HCT116 (cell line): ENCODE measurements at regions not wholly inside any gene's neighbourhood (a gene's known extent, or its start where the extent isn't known, plus 50 kb on each side); places are given as distances from the start of the nearest gene placed in this dataset.
"Not testable (repeated sequence)": the region's sequence is repeated elsewhere in the genome, so short reads cannot be mapped to it uniquely, and the experiment has no call there.

Experiments used
- ATAC-seq: fragments of 200-7000 bp; cut with Tn5 transposase; 2 replicates; pipeline ENCODE4 v1.9.1; 2020; ENCODE audit warnings: mild to moderate bottlenecking, moderate library complexity
- BruUV-seq: library from RNA; stranded (reverse); fragments of 400-500 nt; replicated peaks from 2 replicates; lab custom pipeline; 2021; lab: Mats Ljungman, UMichigan
- CTCF ChIA-PET: fragments of 300-600 bp; sonication (Branson Sonifier 250); formaldehyde crosslinking; loops from one replicate; lab custom pipeline; 2021; ENCODE audit warnings: antibody characterized with exemption; lab: Charles Lee
- POLR2A ChIA-PET: fragments of 300-600, 350-600 bp; sonication (Branson Sonifier 250); formaldehyde crosslinking; loops from one replicate; lab custom pipeline; 2021; ENCODE audit warnings: antibody characterized with exemption; lab: Charles Lee
- RAD21 ChIA-PET, 2 experiments: fragments of 300-600 bp; sonication (Branson Sonifier 250); formaldehyde crosslinking; loops; one replicate each; lab custom pipeline; 2023; ENCODE audit warnings: low total read pairs in 2 of 2; ENCODE audit not compliant: uncharacterized antibody in 2 of 2, unreplicated experiment in 2 of 2, low non-redundant PET in 1 of 2; lab: Charles Lee
- DNase-seq: peaks from one replicate; pipeline ENCODE4 v3.0.0-alpha.2; 2010; ENCODE audit warnings: low read depth, low spot score
- H2AFZ ChIP-seq: fragments of 200-600 bp; shearing (Covaris generic), sonication (generic); 2 replicates; pipeline ENCODE4 v1.6.1; 2017; ENCODE audit warnings: low read depth, mixed run types, mixed read lengths, antibody characterized with exemption, low read length; ENCODE audit not compliant: poor library complexity, severe bottlenecking
- H3K27ac ChIP-seq: 2 replicates; pipeline ENCODE4 v1.5.1; 2012; ENCODE audit warnings: low read depth, low read length
- H3K27me3 ChIP-seq: fragments of 200-600 bp; sonication (generic); 2 replicates; pipeline ENCODE4 v1.6.1; 2016; ENCODE audit warnings: mixed run types, low read length, mixed read lengths; ENCODE audit not compliant: insufficient read depth
- H3K36me3 ChIP-seq, 2 experiments: fragments of 200-500 bp in 1 of 2; fragments of 200-600 bp in 1 of 2; sonication (Bioruptor generic) in 1 of 2; sonication (generic) in 1 of 2; 2 replicates each; pipeline versions ENCODE4 v1.5.1 to v1.6.1; 2014 to 2016; ENCODE audit warnings: low read length in 2 of 2, inconsistent platforms in 1 of 2, mixed read lengths in 1 of 2, mixed run types in 1 of 2; ENCODE audit not compliant: insufficient read depth in 2 of 2, control insufficient read depth in 1 of 2
- H3K4me1 ChIP-seq, 2 experiments: fragments of 200-600 bp in 1 of 2; sonication (generic) in 1 of 2; 2 replicates each; pipeline versions ENCODE4 v1.5.1 to v1.6.1; 2012 to 2017; ENCODE audit warnings: low read length in 2 of 2, inconsistent platforms in 1 of 2, mild to moderate bottlenecking in 1 of 2, mixed read lengths in 1 of 2, mixed run types in 1 of 2, moderate library complexity in 1 of 2; ENCODE audit not compliant: insufficient read depth in 2 of 2, control insufficient read depth in 1 of 2
- H3K4me2 ChIP-seq: fragments of 200-600 bp; sonication (generic); 2 replicates; pipeline ENCODE4 v1.6.1; 2017; ENCODE audit warnings: mixed run types, low read length, mixed read lengths
- H3K4me3 ChIP-seq, 2 experiments: fragments of 200-600 bp in 1 of 2; sonication (generic) in 1 of 2; replicated peaks in 1 of 2; 2 replicates each; pipeline ENCODE4 v1.5.1; 2011 to 2016; ENCODE audit warnings: low read length in 2 of 2, control low read depth in 1 of 2, low read depth in 1 of 2, mild to moderate bottlenecking in 1 of 2, mixed read lengths in 1 of 2, mixed run types in 1 of 2
- H3K79me2 ChIP-seq: fragments of 200-600 bp; sonication (generic); 2 replicates; pipeline ENCODE4 v1.6.1; 2017; ENCODE audit warnings: mild to moderate bottlenecking, mixed run types, low read length, moderate library complexity, mixed read lengths; ENCODE audit not compliant: insufficient read depth
- H3K9ac ChIP-seq: fragments of 200-600 bp; sonication (generic); 2 replicates; pipeline ENCODE4 v1.6.1; 2016; ENCODE audit warnings: low read length, mixed read lengths
- H3K9me2 ChIP-seq: fragments of 200-600 bp; sonication (generic), shearing (Covaris generic); 2 replicates; pipeline ENCODE4 v1.6.1; 2017; ENCODE audit warnings: mixed run types, mild to moderate bottlenecking, moderate library complexity; ENCODE audit not compliant: insufficient read depth
- H3K9me3 ChIP-seq, 2 experiments: fragments of 200-500 bp in 1 of 2; fragments of 200-600 bp in 1 of 2; sonication (Bioruptor generic) in 1 of 2; sonication (generic) in 1 of 2; 2 replicates each; pipeline ENCODE4 v1.6.1; 2014 to 2017; ENCODE audit warnings: low read length in 2 of 2, mixed read lengths in 2 of 2, inconsistent platforms in 1 of 2, low read depth in 1 of 2, mild to moderate bottlenecking in 1 of 2, mixed run types in 1 of 2, moderate library complexity in 1 of 2; ENCODE audit not compliant: control insufficient read depth in 1 of 2, insufficient read depth in 1 of 2
- H4K20me1 ChIP-seq: fragments of 200-600 bp; sonication (generic), shearing (Covaris generic); 2 replicates; pipeline ENCODE4 v1.6.1; 2017; ENCODE audit warnings: mixed run types, mild to moderate bottlenecking, moderate library complexity; ENCODE audit not compliant: insufficient read depth
- ATF3 ChIP-seq: IDR thresholded peaks from 2 replicates; pipeline ENCODE4 v1.6.1; 2012
- CBX3 ChIP-seq: IDR thresholded peaks from 2 replicates; pipeline ENCODE4 v1.6.1; 2012; ENCODE audit warnings: low read depth
- CEBPB ChIP-seq: IDR thresholded peaks from 2 replicates; pipeline ENCODE4 v1.6.1; 2012; ENCODE audit warnings: low read depth
- EZH2phosphoT487 ChIP-seq: fragments of 200-600 bp; IDR thresholded peaks from 2 replicates; pipeline ENCODE4 v1.6.1; 2018; ENCODE audit warnings: antibody characterized with exemption, borderline replicate concordance
- FOSL1 ChIP-seq: IDR thresholded peaks from 2 replicates; pipeline ENCODE4 v1.6.1; 2012; ENCODE audit warnings: low read depth
- JUND ChIP-seq: IDR thresholded peaks from 2 replicates; pipeline ENCODE4 v1.6.1; 2012
- MAX ChIP-seq: IDR thresholded peaks from 2 replicates; pipeline ENCODE4 v1.6.1; 2012
- POLR2A ChIP-seq: IDR thresholded peaks from 2 replicates; pipeline ENCODE4 v1.7.0; 2011; ENCODE audit warnings: borderline replicate concordance; ENCODE audit not compliant: insufficient read depth, insufficient read length; ENCODE audit errors: extremely low read depth
- POLR2AphosphoS5 ChIP-seq: IDR thresholded peaks from 2 replicates; pipeline ENCODE4 v1.6.1; 2011; ENCODE audit warnings: mild to moderate bottlenecking, low read depth, low read length, moderate library complexity
- RAD21 ChIP-seq: IDR thresholded peaks from 2 replicates; pipeline ENCODE4 v1.6.1; 2012; ENCODE audit warnings: low read depth, mild to moderate bottlenecking
- SIN3A ChIP-seq: IDR thresholded peaks from 2 replicates; pipeline ENCODE4 v1.6.1; 2012; ENCODE audit warnings: low read depth
- SP1 ChIP-seq: IDR thresholded peaks from 2 replicates; pipeline ENCODE4 v1.6.1; 2012; ENCODE audit warnings: low read depth
- SRF ChIP-seq: IDR thresholded peaks from 2 replicates; pipeline ENCODE4 v1.6.1; 2012; ENCODE audit warnings: low read depth
- TCF7L2 ChIP-seq: IDR thresholded peaks from 2 replicates; pipeline ENCODE4 v1.7.0; 2011; ENCODE audit warnings: borderline replicate concordance, inconsistent platforms; ENCODE audit not compliant: insufficient read depth, insufficient read length; ENCODE audit errors: extremely low read depth
- YY1 ChIP-seq: IDR thresholded peaks from 2 replicates; pipeline ENCODE4 v1.6.1; 2011; ENCODE audit warnings: low read length, low read depth, moderate library complexity, mild to moderate bottlenecking; ENCODE audit not compliant: insufficient replicate concordance; ENCODE audit errors: extremely low read depth
- ZFX ChIP-seq: fragments of 450-650 bp; IDR thresholded peaks from 2 replicates; pipeline ENCODE4 v1.6.1; 2017
- ZNF274 ChIP-seq: fragments of 200-500 bp; sonication (Bioruptor generic); IDR thresholded peaks from 2 replicates; pipeline ENCODE4 v1.6.1; 2014; ENCODE audit warnings: mild to moderate bottlenecking, low read depth, low read length, inconsistent platforms
- intact Hi-C: fragments of 100-400 bp; cut with micrococcal nuclease; formaldehyde crosslinking; loops from 2 replicates; pipeline ENCODE4 v1.10.0; 2022
- TF ChIP-seq, protein P1 (sequence below): IDR thresholded peaks from 2 replicates; pipeline ENCODE4 v1.6.1; 2012; ENCODE audit warnings: low read depth

- no peak for TF ChIP-seq POLR2AphosphoS5
These were observed 516.8 kb upstream of the ADGRL3 start (continued) for GRCh38 chr4:60683357-60683756.

- no peak overlapping the region for H3K27ac ChIP-seq
- no peaks in the 10 kb centered on the region for H3K79me2 ChIP-seq
- no peaks in the 10 kb centered on the region for H3K36me3 ChIP-seq
- H3K27me3 ChIP-seq = no peaks in the 10 kb centered on the region
- H3K9ac ChIP-seq = no peak overlapping the region
- ATAC-seq (no peak), DNase-seq (no peak)
- no peak overlapping the region for H3K4me3 ChIP-seq
- intact Hi-C loops = no loop called here
- H4K20me1 ChIP-seq = no peaks in the 10 kb centered on the region
- BruUV-seq = no TSS peak
- H3K4me2 ChIP-seq = no peak overlapping the region
- no peaks in the 10 kb centered on the region for H3K9me2 ChIP-seq
- H3K4me1 ChIP-seq = no peaks in the 10 kb centered on the region
- H2AFZ ChIP-seq = no peak overlapping the region
- TF ChIP-seq RAD21 (no peak), FOSL1 (no peak), SP1 (no peak), ZFX (no peak), POLR2A (no peak), CBX3 (no peak), ZNF274 (no peak), ATF3 (no peak), JUND (no peak), YY1 (no peak), MAX (no peak), SIN3A (no peak), CEBPB (no peak), TCF7L2 (no peak), EZH2phosphoT487 (no peak), SRF (no peak)
- TF ChIP-seq, protein P1, sequence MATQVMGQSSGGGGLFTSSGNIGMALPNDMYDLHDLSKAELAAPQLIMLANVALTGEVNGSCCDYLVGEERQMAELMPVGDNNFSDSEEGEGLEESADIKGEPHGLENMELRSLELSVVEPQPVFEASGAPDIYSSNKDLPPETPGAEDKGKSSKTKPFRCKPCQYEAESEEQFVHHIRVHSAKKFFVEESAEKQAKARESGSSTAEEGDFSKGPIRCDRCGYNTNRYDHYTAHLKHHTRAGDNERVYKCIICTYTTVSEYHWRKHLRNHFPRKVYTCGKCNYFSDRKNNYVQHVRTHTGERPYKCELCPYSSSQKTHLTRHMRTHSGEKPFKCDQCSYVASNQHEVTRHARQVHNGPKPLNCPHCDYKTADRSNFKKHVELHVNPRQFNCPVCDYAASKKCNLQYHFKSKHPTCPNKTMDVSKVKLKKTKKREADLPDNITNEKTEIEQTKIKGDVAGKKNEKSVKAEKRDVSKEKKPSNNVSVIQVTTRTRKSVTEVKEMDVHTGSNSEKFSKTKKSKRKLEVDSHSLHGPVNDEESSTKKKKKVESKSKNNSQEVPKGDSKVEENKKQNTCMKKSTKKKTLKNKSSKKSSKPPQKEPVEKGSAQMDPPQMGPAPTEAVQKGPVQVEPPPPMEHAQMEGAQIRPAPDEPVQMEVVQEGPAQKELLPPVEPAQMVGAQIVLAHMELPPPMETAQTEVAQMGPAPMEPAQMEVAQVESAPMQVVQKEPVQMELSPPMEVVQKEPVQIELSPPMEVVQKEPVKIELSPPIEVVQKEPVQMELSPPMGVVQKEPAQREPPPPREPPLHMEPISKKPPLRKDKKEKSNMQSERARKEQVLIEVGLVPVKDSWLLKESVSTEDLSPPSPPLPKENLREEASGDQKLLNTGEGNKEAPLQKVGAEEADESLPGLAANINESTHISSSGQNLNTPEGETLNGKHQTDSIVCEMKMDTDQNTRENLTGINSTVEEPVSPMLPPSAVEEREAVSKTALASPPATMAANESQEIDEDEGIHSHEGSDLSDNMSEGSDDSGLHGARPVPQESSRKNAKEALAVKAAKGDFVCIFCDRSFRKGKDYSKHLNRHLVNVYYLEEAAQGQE = no peak
- ChIA-PET POLR2A (no interaction called here), RAD21 (no interaction called here), CTCF (no interaction called here)
- peaks cover 4 to 23% of the 10 kb centered on the region in 2 experiments; a peak in 2 of 4 replicates for H3K9me3 ChIP-seq
These were observed 516.2 kb upstream of the ADGRL3 start for GRCh38 chr4:60683973-60684372.

DNA sequence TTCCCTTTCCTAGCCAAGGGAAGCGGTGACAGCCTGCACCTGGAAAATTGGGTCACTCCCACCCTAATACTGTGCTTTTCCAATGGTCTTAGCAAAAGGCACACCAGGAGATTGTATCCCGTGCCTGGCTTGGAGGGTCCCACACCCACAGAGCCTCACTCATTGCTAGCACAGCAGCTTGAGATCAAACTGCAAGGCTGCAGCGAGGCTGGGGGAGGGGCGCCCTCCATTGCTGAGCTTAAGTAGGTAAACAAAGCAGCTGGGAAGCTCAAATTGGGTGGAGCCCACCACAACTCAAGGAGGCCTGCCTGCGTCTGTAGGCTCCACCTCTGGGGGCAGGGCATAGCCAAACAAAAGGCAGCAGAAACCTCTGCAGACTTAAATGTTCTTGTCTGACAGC, 504.1 kb upstream of the ADGRL3 start:
- ATAC-seq, BruUV-seq, RAD21 ChIA-PET, H3K9me3 ChIP-seq, H3K27me3 ChIP-seq, H3K9ac ChIP-seq, DNase-seq, H3K4me1 ChIP-seq, H3K79me2 ChIP-seq, H3K36me3 ChIP-seq, H2AFZ ChIP-seq, POLR2A ChIA-PET, CTCF ChIA-PET, intact Hi-C loops, H3K9me2 ChIP-seq, H3K4me2 ChIP-seq, H4K20me1 ChIP-seq, H3K27ac ChIP-seq, H3K4me3 ChIP-seq: not testable (repeated sequence)
